ENCODE measurements at regions not wholly inside any gene's neighbourhood (a gene's known extent, or its start where the extent isn't known, plus 50 kb on each side); places are given as distances from the start of the nearest gene placed in this dataset.

DNA sequence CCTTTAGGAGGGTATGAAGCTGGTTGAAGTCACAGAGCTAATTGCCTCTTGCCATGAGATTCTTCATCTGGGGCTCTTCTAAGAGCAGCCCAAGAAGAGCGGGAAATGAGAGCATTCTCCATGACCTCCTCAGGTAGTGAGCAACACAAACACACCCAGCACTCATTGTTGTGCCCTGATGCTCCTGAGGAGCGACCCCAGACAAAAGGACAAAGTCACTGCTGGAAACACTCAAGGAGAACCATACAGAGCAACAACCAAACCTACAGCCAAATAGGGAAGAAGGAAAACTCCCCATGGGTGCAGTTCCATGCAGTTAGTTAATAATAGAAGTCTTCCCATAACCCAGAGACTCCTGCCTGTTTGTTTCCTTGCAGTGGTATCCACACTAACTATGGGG is 426.0 kb upstream of the CRIM1 start:
- no peaks in the 10 kb centered on the region for H3K9me3 ChIP-seq (ENCODE audit: insufficient read depth, low read depth, low read length)
- H3K9ac ChIP-seq (ENCODE audit: low read depth, low read length), result no peak overlapping the region
- H3K27ac ChIP-seq (ENCODE audit: low read length), result no peak overlapping the region
- H3K27me3 ChIP-seq (ENCODE audit: insufficient read depth, low read length), result no peaks in the 10 kb centered on the region
- no peaks in the 10 kb centered on the region for H3K36me3 ChIP-seq (ENCODE audit: insufficient read depth, low read depth, low read length)
- H3K4me1 ChIP-seq (ENCODE audit: insufficient read depth, low read length), result no peaks in the 10 kb centered on the region
- H3K4me3 ChIP-seq (ENCODE audit: low read length), result no peak overlapping the region

DNA sequence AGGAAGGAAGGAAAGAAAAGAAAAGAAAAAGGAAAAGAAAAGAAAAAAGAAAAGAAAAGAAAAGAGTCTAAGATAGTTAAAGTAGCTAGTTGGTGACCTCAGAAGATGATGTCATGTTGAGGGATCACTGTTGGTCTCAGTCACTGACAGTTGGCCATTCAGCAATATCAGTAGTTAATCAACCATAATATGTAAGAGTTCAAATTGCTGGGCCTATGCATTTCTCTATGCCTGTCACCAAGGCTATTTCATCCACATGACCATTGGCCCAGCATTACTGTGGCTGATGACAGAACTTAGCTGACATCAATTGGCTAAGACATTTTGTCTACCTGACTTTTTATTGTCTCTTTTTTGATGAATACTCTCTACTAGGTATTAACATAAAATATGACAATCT is 435.5 kb upstream of the CRIM1 start:
- no peak overlapping the region for H3K4me3 ChIP-seq (ENCODE audit: low read length)
- no peaks in the 10 kb centered on the region for H3K27me3 ChIP-seq (ENCODE audit: insufficient read depth, low read length)
- no peaks in the 10 kb centered on the region for H3K9me3 ChIP-seq (ENCODE audit: insufficient read depth, low read depth, low read length)
- no peak overlapping the region for H3K27ac ChIP-seq (ENCODE audit: low read length)
- H3K36me3 ChIP-seq (ENCODE audit: insufficient read depth, low read depth, low read length), result no peaks in the 10 kb centered on the region
- no peaks in the 10 kb centered on the region for H3K4me1 ChIP-seq (ENCODE audit: insufficient read depth, low read length)
- H3K9ac ChIP-seq (ENCODE audit: low read depth, low read length), result no peak overlapping the region

- H3K27ac ChIP-seq (ENCODE audit: low read length), result no peak overlapping the region
- no peaks in the 10 kb centered on the region for H3K4me1 ChIP-seq (ENCODE audit: insufficient read depth, low read length)
- no peaks in the 10 kb centered on the region for H3K9me3 ChIP-seq (ENCODE audit: insufficient read depth, low read depth, low read length)
- H3K4me3 ChIP-seq (ENCODE audit: low read length), result no peak overlapping the region
- no peak overlapping the region for H3K9ac ChIP-seq (ENCODE audit: low read depth, low read length)
- H3K36me3 ChIP-seq (ENCODE audit: insufficient read depth, low read depth, low read length), result no peaks in the 10 kb centered on the region
- H3K27me3 ChIP-seq (ENCODE audit: insufficient read depth, low read length), result no peaks in the 10 kb centered on the region
Observed at GRCh38 chr2:35915261-35915660, 440.3 kb upstream of the CRIM1 start.

- no peaks in the 10 kb centered on the region for H3K27me3 ChIP-seq (ENCODE audit: insufficient read depth, low read length)
- H3K9me3 ChIP-seq (ENCODE audit: insufficient read depth, low read depth, low read length), result no peaks in the 10 kb centered on the region
- no peaks in the 10 kb centered on the region for H3K4me1 ChIP-seq (ENCODE audit: insufficient read depth, low read length)
- H3K36me3 ChIP-seq (ENCODE audit: insufficient read depth, low read depth, low read length), result no peaks in the 10 kb centered on the region
- H3K4me3 ChIP-seq (ENCODE audit: low read length), result no peak overlapping the region
- H3K27ac ChIP-seq (ENCODE audit: low read length), result no peak overlapping the region
- H3K9ac ChIP-seq (ENCODE audit: low read depth, low read length), result no peak overlapping the region
Observed at GRCh38 chr2:35891936-35892335, 463.6 kb upstream of the CRIM1 start.

DNA sequence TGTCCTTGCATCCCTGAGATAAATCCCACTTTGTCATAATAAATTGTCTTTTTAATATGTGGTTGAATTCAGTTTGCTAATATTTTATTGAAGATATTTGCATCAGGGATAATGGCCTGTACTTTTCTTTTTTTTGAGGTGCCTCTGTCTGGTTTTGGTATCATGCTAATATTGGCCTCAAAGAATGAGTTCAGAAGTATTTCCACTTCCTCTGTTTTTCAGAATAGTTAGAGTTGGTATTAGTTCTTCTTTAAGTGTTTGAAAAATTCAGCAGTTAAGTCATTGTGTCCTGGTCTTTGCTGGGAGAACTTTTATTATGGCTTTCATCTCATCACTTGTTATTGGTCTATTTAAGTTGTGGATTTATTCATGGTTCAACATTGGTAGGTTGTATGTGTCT is 464.1 kb upstream of the CRIM1 start:
- Histone ChIP-seq H3K36me3 (ENCODE audit: insufficient read depth, low read depth, low read length) (no peaks in the 10 kb centered on the region), H3K9me3 (ENCODE audit: insufficient read depth, low read depth, low read length) (no peaks in the 10 kb centered on the region), H3K9ac (ENCODE audit: low read depth, low read length) (no peak overlapping the region), H3K4me1 (ENCODE audit: insufficient read depth, low read length) (no peaks in the 10 kb centered on the region), H3K27ac (ENCODE audit: low read length) (no peak overlapping the region), H3K27me3 (ENCODE audit: insufficient read depth, low read length) (no peaks in the 10 kb centered on the region), H3K4me3 (ENCODE audit: low read length) (no peak overlapping the region)

DNA sequence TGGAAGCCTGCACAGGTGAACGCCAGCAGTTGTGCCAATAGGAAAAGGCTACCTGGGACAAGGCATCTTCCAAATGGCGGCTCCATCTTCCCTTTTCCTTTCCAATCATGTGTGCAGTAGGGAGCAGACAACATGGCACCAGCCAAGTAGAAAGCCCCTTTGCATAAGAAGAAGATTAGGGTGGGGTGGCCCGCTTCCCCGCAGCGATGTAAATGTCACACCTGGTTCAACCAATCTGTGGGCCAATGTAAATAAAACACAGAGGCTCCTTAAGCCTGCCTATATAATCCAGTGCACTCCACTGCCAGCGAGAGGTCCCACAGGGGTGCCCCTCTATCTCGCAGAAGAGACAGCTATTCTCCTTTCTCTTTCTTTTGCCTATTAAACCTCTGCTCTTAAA is 468.4 kb upstream of the CRIM1 start:
- H3K36me3 ChIP-seq (ENCODE audit: insufficient read depth, low read depth, low read length), result no peaks in the 10 kb centered on the region
- no peak overlapping the region for H3K9ac ChIP-seq (ENCODE audit: low read depth, low read length)
- H3K4me3 ChIP-seq (ENCODE audit: low read length), result no peak overlapping the region
- no peaks in the 10 kb centered on the region for H3K9me3 ChIP-seq (ENCODE audit: insufficient read depth, low read depth, low read length)
- H3K27me3 ChIP-seq (ENCODE audit: insufficient read depth, low read length), result no peaks in the 10 kb centered on the region
- H3K27ac ChIP-seq (ENCODE audit: low read length), result no peak overlapping the region
- H3K4me1 ChIP-seq (ENCODE audit: insufficient read depth, low read length), result no peaks in the 10 kb centered on the region

DNA sequence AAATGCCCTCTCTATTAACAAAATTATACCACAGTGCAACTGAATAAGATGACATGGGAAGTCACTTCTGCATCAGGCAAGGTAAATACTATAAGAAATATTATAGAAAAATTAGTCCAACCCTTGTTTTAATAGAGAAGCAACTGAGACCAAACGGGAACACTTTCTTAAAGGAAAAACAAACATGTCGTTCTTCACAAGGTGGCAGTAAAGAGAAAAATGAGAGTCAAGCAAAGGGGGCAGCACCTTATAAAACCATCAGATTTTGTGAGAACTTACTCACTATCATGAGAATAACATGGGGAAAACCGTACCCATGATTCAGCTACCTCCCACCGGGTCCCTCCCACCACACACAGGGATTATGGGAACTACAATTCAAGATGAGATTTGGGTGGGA is 481.7 kb upstream of the CRIM1 start:
- no peaks in the 10 kb centered on the region for H3K4me1 ChIP-seq (ENCODE audit: insufficient read depth, low read length)
- H3K9ac ChIP-seq (ENCODE audit: low read depth, low read length), result no peak overlapping the region
- H3K36me3 ChIP-seq (ENCODE audit: insufficient read depth, low read depth, low read length), result no peaks in the 10 kb centered on the region
- H3K27me3 ChIP-seq (ENCODE audit: insufficient read depth, low read length), result no peaks in the 10 kb centered on the region
- H3K9me3 ChIP-seq (ENCODE audit: insufficient read depth, low read depth, low read length), result no peaks in the 10 kb centered on the region
- no peak overlapping the region for H3K27ac ChIP-seq (ENCODE audit: low read length)
- no peak overlapping the region for H3K4me3 ChIP-seq (ENCODE audit: low read length)

- H3K27me3 ChIP-seq (ENCODE audit: insufficient read depth, low read length), result no peaks in the 10 kb centered on the region
- no peak overlapping the region for H3K9ac ChIP-seq (ENCODE audit: low read depth, low read length)
- H3K4me1 ChIP-seq (ENCODE audit: insufficient read depth, low read length), result no peaks in the 10 kb centered on the region
- H3K36me3 ChIP-seq (ENCODE audit: insufficient read depth, low read depth, low read length), result no peaks in the 10 kb centered on the region
- H3K4me3 ChIP-seq (ENCODE audit: low read length), result no peak overlapping the region
- H3K27ac ChIP-seq (ENCODE audit: low read length), result no peak overlapping the region
- no peaks in the 10 kb centered on the region for H3K9me3 ChIP-seq (ENCODE audit: insufficient read depth, low read depth, low read length)
Observed at GRCh38 chr2:35871672-35872071, 483.9 kb upstream of the CRIM1 start.

GRCh38 chr2:35870713-35871112 is 484.9 kb upstream of the CRIM1 start:
- H3K4me3 ChIP-seq (ENCODE audit: low read length), result no peak overlapping the region
- no peak overlapping the region for H3K9ac ChIP-seq (ENCODE audit: low read depth, low read length)
- no peaks in the 10 kb centered on the region for H3K36me3 ChIP-seq (ENCODE audit: insufficient read depth, low read depth, low read length)

GRCh38 chr2:35864141-35864540 is 491.4 kb upstream of the CRIM1 start:
- H3K4me1 ChIP-seq (ENCODE audit: insufficient read depth, low read length), result no peaks in the 10 kb centered on the region
- no peaks in the 10 kb centered on the region for H3K9me3 ChIP-seq (ENCODE audit: insufficient read depth, low read depth, low read length)
- no peak overlapping the region for H3K4me3 ChIP-seq (ENCODE audit: low read length)
- no peaks in the 10 kb centered on the region for H3K27me3 ChIP-seq (ENCODE audit: insufficient read depth, low read length)
- no peaks in the 10 kb centered on the region for H3K36me3 ChIP-seq (ENCODE audit: insufficient read depth, low read depth, low read length)
- H3K27ac ChIP-seq (ENCODE audit: low read length), result no peak overlapping the region
- no peak overlapping the region for H3K9ac ChIP-seq (ENCODE audit: low read depth, low read length)

More at GRCh38 chr2:35870713-35871112, 484.9 kb upstream of the CRIM1 start:
- H3K27me3 ChIP-seq (ENCODE audit: insufficient read depth, low read length), result no peaks in the 10 kb centered on the region
- H3K4me1 ChIP-seq (ENCODE audit: insufficient read depth, low read length), result no peaks in the 10 kb centered on the region
- no peak overlapping the region for H3K27ac ChIP-seq (ENCODE audit: low read length)
- no peaks in the 10 kb centered on the region for H3K9me3 ChIP-seq (ENCODE audit: insufficient read depth, low read depth, low read length)

GRCh38 chr2:35858216-35858615 is 497.4 kb upstream of the CRIM1 start:
- Histone ChIP-seq H3K27ac (ENCODE audit: low read length) (no peak overlapping the region), H3K9ac (ENCODE audit: low read depth, low read length) (no peak overlapping the region), H3K9me3 (ENCODE audit: insufficient read depth, low read depth, low read length) (no peaks in the 10 kb centered on the region), H3K4me1 (ENCODE audit: insufficient read depth, low read length) (peaks cover 3% of the 10 kb centered on the region; the same call in 1 of the 2 replicates), H3K36me3 (ENCODE audit: insufficient read depth, low read depth, low read length) (no peaks in the 10 kb centered on the region), H3K4me3 (ENCODE audit: low read length) (no peak overlapping the region), H3K27me3 (ENCODE audit: insufficient read depth, low read length) (no peaks in the 10 kb centered on the region)

DNA sequence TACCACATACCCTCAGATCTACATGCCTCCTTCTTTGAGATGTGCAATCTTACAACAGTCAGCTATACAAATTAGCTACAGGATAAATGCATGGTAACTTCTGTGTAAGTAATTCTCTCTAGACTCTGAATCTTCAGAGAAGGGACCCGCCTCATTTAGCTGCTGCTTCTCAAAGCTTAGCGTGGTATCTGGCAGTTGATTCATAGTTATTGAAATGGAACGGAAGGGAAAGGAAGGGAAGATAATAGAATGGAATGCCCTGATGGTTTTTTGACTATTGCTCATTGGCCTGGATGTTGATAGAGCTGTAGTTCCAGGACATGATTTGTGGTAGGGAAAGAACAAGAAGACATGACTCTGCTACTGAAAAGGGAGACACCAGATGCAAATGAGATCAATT is 498.1 kb upstream of the CRIM1 start:
- H3K27me3 ChIP-seq (ENCODE audit: insufficient read depth, low read length), result no peaks in the 10 kb centered on the region
- H3K9ac ChIP-seq (ENCODE audit: low read depth, low read length), result no peak overlapping the region
- no peak overlapping the region for H3K27ac ChIP-seq (ENCODE audit: low read length)
- no peaks in the 10 kb centered on the region for H3K9me3 ChIP-seq (ENCODE audit: insufficient read depth, low read depth, low read length)
- no peaks in the 10 kb centered on the region for H3K36me3 ChIP-seq (ENCODE audit: insufficient read depth, low read depth, low read length)
- no peak overlapping the region for H3K4me3 ChIP-seq (ENCODE audit: low read length)
- peaks cover 3% of the 10 kb centered on the region; the same call in 1 of the 2 replicates for H3K4me1 ChIP-seq (ENCODE audit: insufficient read depth, low read length)

DNA sequence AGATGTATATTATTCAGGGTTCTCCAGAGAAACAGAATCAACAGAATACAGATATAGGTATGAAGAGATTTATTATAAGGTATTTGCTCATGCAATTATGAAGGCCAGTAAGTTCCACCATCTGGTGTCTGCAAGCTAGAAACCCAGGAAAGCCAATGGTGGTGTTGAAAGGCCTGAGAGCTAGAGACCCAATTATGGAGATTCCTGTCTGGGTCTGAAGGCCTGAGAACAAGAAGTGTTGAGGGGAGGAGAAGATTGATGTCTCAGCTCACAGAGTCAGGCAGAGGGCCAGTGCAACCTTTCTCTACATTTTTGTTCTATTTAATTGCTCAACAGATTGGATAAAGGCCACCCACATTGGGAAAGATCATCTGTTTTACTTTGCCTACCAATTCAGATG is 524.2 kb upstream of the CRIM1 start:
- Histone ChIP-seq H3K4me1 (ENCODE audit: insufficient read depth, low read length) (no peaks in the 10 kb centered on the region), H3K27me3 (ENCODE audit: insufficient read depth, low read length) (no peaks in the 10 kb centered on the region), H3K36me3 (ENCODE audit: insufficient read depth, low read depth, low read length) (no peaks in the 10 kb centered on the region), H3K27ac (ENCODE audit: low read length) (no peak overlapping the region), H3K9ac (ENCODE audit: low read depth, low read length) (no peak overlapping the region), H3K9me3 (ENCODE audit: insufficient read depth, low read depth, low read length) (no peaks in the 10 kb centered on the region), H3K4me3 (ENCODE audit: low read length) (no peak overlapping the region)

All from iPS-20b (cell line).